Right renal pelvis (tissue), 4 donors: ENCODE measurements at regions not wholly inside any gene's neighbourhood (a gene's known extent, or its start where the extent isn't known, plus 50 kb on each side); places are given as distances from the start of the nearest gene placed in this dataset.

Source experiments
- DNase-seq, 4 donors: peaks; one replicate each; pipeline ENCODE4 v3.0.0-alpha.2; 2013; ENCODE audit warnings: low read depth in 4 of 4, low spot score in 3 of 4, missing footprints in 1 of 4

DNA sequence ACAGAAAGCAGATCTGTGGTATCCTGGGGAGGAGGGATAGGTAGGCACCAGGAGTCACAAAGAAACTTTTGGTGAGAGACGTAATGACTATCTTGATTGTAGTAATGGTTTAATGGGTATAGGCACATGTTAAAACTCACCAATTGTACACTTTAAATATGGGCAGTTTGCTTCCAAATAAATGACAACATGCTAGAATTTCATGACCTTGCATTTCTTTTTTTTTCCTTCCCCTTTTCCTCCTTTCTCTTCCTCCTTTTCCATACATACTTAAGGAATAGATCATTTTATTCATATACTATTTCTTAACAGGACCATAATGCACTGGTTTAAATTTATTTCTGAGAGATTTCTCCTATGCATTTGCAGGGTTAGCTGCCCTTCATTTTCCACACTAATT, 341.8 kb downstream of the TMEM182 start:
- no peak for DNase-seq

DNA sequence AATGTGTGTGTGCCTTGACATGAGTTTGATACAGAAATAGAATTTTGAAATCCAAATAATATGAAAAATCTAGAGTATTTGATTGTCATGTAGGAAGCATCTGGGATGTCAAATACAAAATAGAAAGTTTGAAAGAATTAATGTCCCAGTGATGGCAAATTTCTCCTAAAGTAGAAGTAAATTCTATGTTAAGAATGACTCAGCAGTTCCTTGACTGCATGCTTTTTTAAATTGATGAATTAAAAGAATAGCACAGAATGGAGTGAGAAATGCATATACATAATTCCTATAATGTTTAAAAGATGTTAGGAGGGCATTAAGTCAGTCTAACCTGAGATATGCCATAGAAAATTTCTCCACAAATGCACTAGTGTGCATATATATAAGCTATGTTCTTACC, 357.5 kb downstream of the TMEM182 start:
- no peak for DNase-seq

DNA sequence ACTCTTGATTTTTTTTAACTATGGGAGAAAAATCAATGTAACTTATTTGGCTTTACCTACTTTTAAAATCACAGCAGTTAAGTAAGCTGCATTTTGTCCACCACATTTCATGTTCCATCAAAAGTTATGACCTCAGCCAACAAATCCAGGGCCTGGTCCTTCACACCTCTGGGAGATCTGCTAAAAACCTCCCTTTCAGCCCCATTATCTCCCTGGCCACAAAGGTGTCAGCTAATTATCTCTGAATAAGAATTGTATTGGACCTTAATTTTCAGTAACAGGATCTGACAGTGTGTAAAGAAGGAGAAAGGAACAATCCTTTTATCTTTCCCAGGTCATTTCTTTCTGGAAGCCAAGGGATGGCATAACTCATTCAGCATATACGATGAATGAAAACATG, 359.3 kb downstream of the TMEM182 start:
- no peak for DNase-seq

DNA sequence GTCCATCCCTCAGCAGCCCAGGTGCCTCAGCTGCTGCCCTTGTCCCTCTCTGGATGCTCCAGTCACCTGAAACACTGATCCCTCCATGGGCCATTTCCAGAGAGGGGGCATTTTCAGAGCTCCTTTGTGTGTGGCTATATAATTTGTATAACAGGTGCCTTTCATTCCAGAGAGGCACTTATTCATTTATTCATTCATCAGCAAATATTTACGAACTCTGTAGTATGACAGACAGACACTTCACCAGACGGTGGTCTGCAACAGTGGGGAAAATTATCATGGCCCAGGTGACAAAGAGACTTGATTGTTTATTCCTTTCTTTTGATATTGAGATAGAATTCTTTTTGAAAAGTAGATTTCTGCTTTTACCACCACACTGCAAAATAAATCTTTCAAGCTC, 361.7 kb downstream of the TMEM182 start:
- DNase-seq = no peak

DNA sequence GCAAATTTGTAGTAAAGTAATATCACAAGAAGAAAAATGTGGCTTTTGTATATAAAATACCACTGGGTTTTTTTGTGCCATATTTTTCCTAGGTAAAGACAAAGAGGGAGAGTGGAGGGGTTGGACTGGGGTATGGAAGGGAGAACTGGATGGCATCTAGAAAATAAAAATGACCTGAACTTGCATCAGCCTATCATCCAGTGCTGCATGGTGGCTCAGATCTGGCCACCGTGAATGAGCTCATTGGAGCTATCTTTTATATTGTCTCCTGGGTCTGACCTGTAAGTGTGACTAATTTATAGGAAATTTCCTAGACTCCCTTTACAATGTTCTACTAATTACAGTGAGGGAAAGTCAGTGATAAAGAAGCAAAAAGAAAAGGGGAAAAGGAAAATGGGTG, 369.0 kb downstream of the TMEM182 start:
- DNase-seq = no peak

DNA sequence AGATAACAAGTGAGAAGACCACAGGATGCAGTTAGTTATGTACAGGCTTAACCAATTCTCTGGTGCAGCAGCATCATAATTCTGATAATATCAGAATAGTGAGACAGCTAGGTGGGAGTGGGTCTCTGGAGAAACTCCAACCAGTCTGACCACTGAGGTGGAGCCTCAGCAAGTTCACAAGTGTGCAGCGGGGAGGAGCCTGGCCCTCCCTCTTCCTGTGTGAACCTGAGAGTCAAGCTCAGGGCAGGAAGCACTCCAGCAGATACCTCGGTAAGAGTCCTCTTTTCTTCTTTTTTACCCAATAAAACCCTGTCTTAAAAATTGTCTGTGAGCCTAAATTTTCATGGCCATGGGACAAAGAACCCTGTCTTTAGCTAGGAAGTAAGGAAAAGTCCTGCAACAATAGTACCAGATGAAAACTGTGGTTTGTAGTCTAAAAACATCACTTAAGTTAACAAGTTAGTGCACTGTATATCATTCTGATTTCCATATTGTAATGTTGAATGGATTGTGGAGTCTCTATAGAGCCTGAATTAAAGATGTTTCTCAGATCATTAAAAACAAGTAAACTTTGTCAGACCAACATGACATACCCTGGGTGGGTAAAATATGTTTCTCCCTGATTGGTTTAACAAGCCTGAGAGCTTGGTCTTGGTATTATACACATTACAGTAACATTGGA, 370.8 kb downstream of the TMEM182 start:
- no peak for DNase-seq

DNA sequence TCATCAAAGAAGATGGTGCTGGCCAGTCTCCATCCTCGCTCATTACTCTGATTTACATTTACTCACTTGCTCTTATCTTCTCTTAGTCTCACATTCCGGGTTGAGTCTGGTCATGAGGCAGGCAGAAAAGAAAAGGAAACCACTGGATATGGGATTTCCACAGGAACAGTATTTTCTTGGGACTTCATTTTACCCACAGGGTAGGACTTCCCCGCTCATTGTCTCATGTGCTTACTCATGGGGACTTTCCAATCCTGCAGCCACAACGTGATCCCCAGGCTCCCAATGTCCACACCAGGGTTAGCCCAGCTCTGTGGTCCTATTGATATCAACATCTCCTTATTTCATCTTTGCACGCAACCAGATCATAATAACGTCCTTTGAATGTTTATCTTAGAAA, 373.8 kb downstream of the TMEM182 start:
- no peak for DNase-seq

DNA sequence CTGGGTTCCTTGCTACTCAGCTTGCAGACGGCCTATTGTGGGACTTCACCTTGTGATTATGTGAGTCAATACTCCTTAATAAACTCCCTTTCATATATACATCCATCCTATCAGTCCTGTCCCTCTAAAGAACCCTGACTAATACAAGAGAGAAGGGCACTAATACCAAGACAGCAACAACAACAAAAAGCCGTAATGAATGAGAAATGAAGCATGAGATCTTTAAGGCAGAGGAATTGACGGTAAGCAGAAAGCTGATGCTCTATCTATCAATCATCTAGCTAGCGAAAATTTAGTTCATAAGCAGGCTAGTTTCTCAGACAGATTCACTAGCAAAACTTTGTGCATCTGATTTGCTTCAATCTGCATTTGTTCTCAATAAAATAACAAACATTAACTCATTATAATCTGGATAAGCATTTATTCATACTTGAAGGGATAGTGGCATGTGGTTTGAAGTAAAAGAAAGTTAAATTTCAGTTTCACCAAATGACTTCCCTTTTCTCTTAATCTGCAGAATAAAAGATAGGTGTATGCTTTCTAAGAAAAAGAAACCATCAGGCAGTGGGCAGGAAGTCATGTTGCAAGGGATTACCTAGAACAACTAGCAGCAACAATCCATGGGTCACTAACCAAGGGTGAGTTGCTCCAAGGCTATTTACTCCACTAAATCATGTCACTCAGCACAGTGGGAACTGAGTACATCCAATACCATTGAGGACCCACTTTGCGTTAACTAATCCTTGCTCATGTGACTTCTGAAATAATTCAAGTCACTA, 376.5 kb downstream of the TMEM182 start:
- peak in 3 of 4 donors; percentile 7 to 34 (median 31) for DNase-seq

DNA sequence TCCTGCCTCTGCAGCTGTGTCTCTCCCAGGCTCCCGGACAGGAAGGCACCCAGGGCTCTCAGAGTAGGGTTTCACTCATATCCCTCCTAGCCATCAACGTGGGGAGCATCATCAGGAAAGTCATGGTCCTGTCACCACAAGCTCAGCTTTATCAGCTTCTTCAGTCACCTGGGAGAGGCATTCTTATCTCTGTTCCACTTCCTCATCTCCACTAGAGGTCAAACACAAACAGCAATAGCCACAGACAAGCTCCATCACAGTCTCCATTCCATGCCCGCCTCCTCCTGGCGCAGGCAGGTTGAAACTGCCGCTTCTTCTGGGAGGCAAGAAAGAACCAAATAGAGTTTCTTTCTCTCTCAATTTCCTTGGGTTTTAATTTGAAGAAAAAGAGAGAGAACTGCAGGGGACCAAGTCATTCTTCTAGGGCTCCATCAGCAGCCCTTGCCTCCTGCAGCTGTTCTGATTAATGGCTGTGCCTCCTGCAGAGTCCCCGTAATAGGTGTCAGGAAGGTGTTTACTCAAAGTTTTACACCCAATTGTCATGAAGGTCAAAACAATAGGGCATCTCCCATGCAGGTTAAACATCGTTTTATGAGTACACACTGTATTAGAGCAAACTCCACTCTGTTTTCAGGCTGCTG, 377.9 kb downstream of the TMEM182 start:
- no peak for DNase-seq

DNA sequence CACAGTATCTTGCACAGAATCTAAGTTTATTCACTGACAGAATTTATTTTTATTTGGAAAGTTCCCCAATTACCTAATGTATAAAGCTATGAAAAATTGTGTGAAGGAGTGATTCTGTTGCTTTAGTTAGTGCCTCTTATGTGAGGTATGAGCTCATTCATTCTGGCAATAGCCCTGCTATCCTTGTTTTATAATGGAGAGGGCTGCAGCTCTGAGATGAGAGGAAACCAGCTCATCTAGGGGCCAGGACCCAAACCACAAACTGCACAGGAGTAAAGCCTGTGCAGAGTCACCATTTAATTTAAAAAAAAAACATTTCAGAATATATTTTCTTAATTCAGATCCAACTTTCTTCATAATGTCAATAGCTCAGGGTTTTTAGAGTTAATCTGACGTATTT, 383.0 kb downstream of the TMEM182 start:
- no peak for DNase-seq

DNA sequence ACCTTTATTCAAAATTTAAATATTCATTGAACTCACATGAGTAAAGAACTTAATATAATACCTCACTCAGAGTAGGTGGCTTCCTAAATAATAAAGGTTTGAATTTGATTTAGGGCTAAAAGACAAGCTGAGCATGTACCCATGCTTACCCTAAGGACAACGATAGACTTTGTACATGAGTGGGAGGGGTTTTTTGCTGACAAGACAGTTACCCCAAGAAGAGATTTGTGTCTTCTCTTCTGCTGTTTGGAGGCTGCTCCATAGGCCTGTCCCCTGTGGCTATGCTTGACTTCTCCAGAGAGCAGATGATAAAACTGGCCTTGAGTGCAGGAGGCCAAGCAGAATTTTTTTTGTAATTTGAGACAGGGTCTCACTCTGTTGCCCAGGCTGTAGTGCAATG, 383.9 kb downstream of the TMEM182 start:
- no peak for DNase-seq

DNA sequence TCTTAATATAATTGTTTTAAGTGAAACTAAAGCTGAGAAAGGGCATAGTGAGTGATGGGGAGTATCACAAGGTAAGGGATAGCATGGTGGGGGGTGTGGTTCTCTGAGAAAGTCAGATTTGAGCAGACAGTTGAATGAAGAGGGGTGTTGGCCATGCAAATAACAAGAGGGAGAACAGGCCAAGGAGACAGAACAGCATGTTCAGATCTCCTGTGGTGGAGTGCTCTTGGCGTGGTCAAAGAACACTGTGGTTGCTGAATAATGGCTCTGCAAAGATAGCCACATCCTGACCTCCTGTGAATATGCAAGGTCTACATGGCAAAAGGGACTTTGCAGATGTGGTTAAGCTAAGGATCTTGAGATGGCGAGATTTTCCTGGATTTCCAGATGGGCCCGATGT, 389.2 kb downstream of the TMEM182 start:
- no peak for DNase-seq

DNA sequence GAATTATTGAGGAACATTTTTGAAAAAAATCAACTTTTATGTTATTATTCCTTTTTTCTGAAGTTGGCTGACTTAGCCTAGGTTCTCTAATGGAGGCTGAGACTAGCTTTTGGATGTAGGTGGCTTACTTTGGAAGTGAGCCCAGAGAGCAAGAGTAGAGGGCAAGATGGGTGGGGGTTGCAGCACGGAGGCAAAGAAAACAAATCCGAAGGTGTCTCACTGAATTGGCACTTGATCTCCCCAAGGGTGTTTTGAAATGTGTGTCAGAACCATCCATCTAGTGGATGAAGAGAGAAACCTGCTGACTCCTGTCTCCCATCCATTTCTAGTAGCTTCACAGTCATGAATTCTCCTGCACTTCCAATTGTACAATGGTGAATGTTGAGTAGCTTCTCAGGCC, 390.7 kb downstream of the TMEM182 start:
- DNase-seq = no peak

DNA sequence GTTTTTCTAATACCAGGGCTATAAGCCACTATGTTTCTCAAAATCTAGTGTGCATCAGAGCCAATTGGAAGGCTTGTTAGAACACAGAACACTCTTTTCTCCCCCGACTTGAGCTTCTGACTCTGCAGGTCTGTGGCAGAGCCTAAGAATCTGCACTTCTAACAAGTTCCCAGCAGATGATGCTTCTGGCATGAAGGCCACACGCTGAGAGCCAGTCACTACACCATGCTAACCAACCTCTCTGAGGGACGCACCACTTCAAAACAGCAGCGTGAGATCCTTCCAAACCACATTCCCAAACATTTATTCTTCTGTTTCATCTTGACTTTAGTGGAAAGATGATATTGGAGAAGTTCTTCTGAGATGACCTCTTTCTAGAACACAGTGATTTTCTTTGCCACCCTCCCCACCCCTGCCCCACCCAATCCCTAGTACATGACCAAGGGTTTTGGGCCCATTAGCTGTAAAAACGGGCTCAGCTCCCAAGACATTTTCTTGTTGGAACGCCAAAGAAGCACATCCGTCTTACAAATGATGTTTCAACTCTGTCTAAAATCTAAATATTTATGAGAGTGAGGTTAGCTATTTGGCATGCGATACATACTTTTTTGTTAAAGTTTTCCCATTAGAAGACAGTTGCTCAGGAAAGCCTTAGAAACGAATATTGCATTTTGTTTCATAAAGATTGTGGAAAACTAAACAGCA, 391.9 kb downstream of the TMEM182 start:
- no peak for DNase-seq

DNA sequence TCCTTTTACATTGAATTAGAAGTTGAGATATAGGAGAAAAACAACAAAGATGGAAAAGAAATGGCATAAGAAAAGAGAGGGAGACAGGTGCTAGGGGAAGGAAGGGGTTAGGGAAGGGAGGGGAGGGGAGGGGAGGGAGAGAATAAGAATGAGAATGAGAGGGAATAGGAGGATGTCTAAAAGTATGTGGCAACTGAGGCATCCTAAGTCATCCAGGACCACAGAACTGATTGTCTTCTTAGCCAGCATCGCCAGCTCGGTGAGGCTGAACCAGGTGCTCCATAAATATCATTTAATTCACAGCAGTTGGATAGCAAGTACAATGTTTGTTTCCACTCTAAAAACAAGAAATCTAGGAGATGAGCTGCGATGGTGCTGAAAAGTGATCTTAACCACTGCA, 393.5 kb downstream of the TMEM182 start:
- DNase-seq = no peak

DNA sequence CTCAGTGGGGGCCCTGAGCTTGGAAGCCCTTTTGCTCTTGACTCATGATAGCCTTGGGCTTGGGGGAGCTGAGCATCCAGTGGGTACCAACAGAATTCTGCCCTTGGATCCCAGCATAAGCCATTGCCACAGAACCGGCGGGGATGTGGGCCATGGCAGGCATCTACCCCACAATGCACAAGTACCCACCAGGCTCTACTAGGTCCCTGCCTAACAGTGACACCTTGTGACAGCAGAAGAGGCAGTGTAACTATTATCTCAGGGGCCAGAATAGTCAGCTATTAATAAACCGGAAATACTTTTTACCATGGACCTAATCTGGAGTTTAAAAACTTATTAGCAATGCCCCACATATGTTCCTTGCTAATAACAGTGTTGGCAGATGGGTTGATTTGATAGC, 397.2 kb downstream of the TMEM182 start:
- no peak for DNase-seq

DNA sequence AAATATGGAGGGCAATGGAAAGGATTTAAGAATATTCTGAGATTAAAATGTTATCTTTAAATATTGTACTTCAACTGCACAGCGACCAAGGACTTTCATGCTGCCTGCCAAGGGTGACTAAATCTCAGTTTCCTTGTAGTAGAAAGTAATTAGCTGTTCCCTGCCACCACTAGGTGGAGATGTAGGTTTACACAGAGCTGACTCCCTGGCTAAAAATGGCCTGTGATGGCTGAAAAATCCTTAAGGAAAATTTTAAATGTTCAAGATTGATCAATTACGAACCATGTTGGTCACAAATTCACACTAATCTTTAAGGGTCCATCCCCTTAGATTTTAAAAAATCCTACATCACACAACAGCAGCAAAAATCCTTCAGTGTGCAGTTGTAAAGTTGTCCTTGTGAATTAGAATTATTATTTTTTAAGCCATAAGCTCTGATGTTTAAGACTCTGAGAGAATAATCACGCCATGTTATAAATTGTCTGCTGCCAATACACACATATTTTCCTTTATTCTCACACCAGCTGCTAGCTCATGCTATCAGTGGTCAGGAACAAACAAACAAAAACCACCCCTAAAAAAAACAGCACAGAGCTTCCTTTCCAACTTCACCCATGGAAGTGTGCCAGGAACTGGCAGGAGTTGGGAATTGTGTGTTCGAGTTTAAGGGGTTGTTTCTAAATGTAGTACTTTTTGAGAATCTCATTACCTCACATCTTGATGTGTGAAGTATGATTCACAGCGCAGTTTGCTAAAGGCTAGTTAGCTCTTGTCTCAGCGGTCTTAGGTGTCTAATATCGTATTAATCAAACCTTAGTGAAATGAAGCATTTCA, 399.8 kb downstream of the TMEM182 start:
- peak; percentile 32 to 60 (median 48) for DNase-seq

DNA sequence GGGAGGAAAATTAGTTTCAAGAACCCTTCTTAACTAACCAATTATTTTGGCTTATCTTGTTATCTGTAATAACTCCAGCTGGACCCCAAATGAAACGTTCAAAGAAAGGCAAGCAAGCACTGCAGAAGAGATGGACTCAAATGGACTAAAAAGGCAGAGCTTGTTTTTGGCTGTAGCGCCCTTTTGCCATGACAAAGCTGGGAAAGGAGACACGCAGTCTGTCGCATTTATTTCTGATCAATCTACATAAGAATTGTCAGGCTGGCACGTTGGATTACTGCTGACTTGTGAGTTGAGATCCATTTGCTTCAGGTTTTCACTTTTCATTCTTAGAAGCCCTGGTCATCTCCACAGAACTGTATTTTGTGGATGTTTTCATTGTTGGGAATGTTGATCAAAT, 402.9 kb downstream of the TMEM182 start:
- DNase-seq = no peak

DNA sequence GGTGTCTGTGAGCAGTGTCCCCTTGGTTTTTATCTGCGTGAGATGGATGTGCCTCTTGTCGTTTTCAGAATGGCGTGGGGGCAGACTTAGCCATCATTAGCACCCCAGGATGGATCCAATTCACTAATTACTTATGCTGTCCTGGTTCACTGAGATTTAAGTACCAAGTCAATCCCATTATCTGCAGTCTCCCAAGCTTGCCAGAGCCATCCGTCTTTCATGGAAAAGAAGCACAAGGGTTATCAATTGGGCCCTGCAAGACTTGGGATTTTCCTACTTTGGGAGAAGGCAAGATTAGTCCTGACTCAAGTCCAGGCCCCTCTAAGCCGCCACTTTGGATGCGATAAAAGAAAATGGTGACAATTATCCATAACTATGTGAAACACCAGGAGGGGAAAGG, 404.0 kb downstream of the TMEM182 start:
- DNase-seq = no peak
